ENCODE measurements at regions not wholly inside any gene's neighbourhood (a gene's known extent, or its start where the extent isn't known, plus 50 kb on each side); places are given as distances from the start of the nearest gene placed in this dataset.

DNA sequence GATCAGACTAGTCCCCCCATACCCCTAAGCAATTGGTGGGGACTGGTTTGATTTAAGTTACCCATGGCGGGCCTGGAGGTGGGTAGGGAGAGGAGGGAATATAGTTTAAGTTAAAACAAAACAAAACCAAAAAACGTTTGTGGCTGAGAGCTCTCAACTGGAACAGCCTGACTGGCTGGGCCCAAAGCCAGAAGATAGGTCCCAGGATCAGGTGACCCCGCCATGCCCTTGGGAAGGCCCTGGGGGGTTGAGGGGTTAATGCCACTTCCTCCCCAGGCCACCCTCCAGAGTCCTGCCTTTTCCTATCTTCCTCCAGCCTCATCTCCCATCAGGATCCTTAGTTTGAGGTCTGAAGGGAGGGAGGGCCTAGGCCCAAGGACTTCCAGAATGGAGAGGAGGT, 82.3 kb upstream of the LHX1 start:
- TF ChIP-seq POLR2A (IDR thresholded peaks at IDR 0.05; ENCODE audit: borderline replicate concordance, extremely low read depth, insufficient read depth, insufficient read length): no peak
- no peak for TF ChIP-seq TCF7L2 (IDR thresholded peaks at IDR 0.05; ENCODE audit: borderline replicate concordance, extremely low read depth, insufficient read depth, insufficient read length)
